IMR-90 (cell line): ENCODE measurements at regions not wholly inside any gene's neighbourhood (a gene's known extent, or its start where the extent isn't known, plus 50 kb on each side); places are given as distances from the start of the nearest gene placed in this dataset.

ENCODE experiments used
- BHLHE40 ChIP-seq: fragments of 150-350 bp; IDR thresholded peaks from 2 replicates; pipeline ENCODE4 v1.6.1; 2016; ENCODE audit warnings: mild to moderate bottlenecking, low read depth, low read length
- POLR2A ChIP-seq: IDR thresholded peaks from 2 replicates; pipeline ENCODE4 v1.6.1; 2012; ENCODE audit warnings: mild to moderate bottlenecking, low read depth, low read length
- SMC3 ChIP-seq: fragments of 150-350 bp; IDR thresholded peaks from 2 replicates; pipeline ENCODE4 v1.6.1; 2016; ENCODE audit warnings: low read depth, mild to moderate bottlenecking, antibody characterized with exemption, low read length, moderate library complexity
- TF ChIP-seq, protein P1 (sequence below): conservative IDR thresholded peaks from 2 replicates; pipeline ENCODE4 v1.5.1; 2012; ENCODE audit warnings: mild to moderate bottlenecking, low read depth, low read length, improper control_type of control experiment

DNA sequence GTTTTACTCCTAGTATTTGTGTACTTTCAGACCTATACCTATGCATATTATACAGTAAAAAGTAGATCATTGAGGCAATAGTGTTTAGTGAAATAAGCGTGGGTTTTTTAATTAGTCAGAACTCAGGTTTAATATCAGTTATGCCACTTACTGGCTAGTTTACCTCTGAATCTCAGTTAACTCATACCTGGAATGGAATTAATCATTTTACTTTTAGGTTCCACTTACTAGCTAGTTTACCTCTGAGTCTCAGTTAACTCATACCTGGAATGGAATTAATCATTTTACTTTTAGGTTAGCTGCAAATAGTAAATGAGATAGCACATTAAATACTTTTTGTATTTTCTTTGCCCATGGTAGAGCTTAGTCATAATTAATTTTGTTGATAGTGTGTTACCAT, 475.7 kb downstream of the CCER1 start:
- TF ChIP-seq, protein P1, sequence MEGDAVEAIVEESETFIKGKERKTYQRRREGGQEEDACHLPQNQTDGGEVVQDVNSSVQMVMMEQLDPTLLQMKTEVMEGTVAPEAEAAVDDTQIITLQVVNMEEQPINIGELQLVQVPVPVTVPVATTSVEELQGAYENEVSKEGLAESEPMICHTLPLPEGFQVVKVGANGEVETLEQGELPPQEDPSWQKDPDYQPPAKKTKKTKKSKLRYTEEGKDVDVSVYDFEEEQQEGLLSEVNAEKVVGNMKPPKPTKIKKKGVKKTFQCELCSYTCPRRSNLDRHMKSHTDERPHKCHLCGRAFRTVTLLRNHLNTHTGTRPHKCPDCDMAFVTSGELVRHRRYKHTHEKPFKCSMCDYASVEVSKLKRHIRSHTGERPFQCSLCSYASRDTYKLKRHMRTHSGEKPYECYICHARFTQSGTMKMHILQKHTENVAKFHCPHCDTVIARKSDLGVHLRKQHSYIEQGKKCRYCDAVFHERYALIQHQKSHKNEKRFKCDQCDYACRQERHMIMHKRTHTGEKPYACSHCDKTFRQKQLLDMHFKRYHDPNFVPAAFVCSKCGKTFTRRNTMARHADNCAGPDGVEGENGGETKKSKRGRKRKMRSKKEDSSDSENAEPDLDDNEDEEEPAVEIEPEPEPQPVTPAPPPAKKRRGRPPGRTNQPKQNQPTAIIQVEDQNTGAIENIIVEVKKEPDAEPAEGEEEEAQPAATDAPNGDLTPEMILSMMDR, result no peak
- TF ChIP-seq BHLHE40 (no peak), POLR2A (no peak), SMC3 (no peak)
